ENCODE measurements at regions not wholly inside any gene's neighbourhood (a gene's known extent, or its start where the extent isn't known, plus 50 kb on each side); places are given as distances from the start of the nearest gene placed in this dataset.

DNA sequence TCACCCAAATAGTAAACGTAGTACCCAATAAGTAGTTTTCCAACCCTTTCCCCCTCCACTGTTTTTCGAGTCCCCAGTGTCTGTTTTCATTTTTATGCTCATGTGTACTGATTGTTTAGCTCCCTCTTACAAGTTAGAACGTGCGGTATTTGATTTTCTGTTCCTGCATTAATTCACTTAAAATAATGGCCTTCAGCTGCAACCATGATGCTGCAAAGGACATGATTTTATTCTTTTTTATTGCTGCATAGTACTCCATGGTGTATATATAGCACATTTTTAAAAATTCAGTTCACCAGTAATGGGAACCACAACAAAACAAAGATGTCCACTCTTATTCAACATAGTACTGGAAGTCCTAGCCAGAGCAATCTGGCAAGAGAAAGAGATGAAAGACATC, 72.8 kb downstream of the DUSP6 start:
- TF ChIP-seq POLR2A (IDR thresholded peaks at IDR 0.05), result no peak
- TF ChIP-seq, protein P1, sequence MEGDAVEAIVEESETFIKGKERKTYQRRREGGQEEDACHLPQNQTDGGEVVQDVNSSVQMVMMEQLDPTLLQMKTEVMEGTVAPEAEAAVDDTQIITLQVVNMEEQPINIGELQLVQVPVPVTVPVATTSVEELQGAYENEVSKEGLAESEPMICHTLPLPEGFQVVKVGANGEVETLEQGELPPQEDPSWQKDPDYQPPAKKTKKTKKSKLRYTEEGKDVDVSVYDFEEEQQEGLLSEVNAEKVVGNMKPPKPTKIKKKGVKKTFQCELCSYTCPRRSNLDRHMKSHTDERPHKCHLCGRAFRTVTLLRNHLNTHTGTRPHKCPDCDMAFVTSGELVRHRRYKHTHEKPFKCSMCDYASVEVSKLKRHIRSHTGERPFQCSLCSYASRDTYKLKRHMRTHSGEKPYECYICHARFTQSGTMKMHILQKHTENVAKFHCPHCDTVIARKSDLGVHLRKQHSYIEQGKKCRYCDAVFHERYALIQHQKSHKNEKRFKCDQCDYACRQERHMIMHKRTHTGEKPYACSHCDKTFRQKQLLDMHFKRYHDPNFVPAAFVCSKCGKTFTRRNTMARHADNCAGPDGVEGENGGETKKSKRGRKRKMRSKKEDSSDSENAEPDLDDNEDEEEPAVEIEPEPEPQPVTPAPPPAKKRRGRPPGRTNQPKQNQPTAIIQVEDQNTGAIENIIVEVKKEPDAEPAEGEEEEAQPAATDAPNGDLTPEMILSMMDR (IDR thresholded peaks at IDR 0.05), result no peak

All from gastroesophageal sphincter (tissue), 3 donors.